ENCODE measurements at regions not wholly inside any gene's neighbourhood (a gene's known extent, or its start where the extent isn't known, plus 50 kb on each side); places are given as distances from the start of the nearest gene placed in this dataset.

DNA sequence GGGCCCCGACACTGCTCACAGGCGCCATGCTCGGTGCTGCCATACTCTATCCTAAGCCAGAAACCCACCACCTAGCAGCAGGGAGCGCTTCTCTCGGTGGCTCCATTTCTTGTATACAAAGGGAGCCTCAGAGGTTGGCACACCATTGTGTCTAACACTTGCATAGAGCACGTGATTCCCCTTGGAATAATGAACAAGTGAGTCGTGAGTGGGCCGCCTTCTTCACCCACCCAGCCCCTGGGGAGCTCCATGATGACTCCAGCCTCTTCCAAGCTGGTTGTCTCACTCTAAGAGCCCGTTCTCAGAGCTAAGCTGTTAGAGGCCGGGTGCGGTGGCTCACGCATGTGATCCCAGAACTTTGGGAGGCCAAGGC is 82.3 kb upstream of the ZNF469 start:
- Histone ChIP-seq H3K27me3 (no peaks in the 10 kb centered on the region), H3K36me3 (replicated peaks in 1 of 2) (no peaks in the 10 kb centered on the region), H3K4me3 (no peak overlapping the region), H3K9me3 (replicated peaks in 1 of 3) (no peaks in the 10 kb centered on the region), H3K4me1 (replicated peaks in 1 of 2) (peaks cover 0 to 17% of the 10 kb centered on the region in 2 donors), H3K27ac (no peak overlapping the region)
- WGBS, 4 donors = 84 to 93% (median 89%) methylated on average over 12 of the region's 12 CpGs
- no peak for DNase-seq
- TF ChIP-seq POLR2A (IDR thresholded peaks at IDR 0.05) = no peak
- TF ChIP-seq, protein P1, sequence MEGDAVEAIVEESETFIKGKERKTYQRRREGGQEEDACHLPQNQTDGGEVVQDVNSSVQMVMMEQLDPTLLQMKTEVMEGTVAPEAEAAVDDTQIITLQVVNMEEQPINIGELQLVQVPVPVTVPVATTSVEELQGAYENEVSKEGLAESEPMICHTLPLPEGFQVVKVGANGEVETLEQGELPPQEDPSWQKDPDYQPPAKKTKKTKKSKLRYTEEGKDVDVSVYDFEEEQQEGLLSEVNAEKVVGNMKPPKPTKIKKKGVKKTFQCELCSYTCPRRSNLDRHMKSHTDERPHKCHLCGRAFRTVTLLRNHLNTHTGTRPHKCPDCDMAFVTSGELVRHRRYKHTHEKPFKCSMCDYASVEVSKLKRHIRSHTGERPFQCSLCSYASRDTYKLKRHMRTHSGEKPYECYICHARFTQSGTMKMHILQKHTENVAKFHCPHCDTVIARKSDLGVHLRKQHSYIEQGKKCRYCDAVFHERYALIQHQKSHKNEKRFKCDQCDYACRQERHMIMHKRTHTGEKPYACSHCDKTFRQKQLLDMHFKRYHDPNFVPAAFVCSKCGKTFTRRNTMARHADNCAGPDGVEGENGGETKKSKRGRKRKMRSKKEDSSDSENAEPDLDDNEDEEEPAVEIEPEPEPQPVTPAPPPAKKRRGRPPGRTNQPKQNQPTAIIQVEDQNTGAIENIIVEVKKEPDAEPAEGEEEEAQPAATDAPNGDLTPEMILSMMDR (IDR thresholded peaks at IDR 0.05) = no peak
- intact Hi-C loops (cut with DNase I) = no loop called here

DNA sequence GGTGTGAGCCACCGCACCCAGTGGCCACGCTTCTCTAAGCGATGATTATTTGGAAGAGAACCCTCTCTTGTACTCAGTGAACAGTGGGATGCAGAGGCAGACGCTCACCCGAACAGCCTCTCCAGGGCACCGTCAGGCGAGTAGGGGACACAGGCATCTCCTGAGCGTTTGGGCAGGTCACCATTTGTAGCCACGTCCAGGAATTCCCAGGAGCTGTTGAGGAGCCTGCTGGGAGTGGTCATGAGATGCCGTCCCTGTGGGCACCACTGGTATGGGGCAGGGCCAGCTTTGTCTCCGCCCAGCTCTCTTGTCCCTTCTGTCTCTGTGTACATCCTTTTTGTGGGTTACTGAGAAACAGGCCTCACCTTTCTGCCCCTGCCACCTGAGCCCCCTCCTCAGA is 81.3 kb upstream of the ZNF469 start:
- TF ChIP-seq, protein P1 (IDR thresholded peaks at IDR 0.05) = no peak
- no peak for TF ChIP-seq POLR2A (IDR thresholded peaks at IDR 0.05)
- Histone ChIP-seq H3K27me3 (no peaks in the 10 kb centered on the region), H3K4me1 (replicated peaks in 1 of 2) (peaks cover 4 to 13% of the 10 kb centered on the region in 2 donors), H3K4me3 (no peak overlapping the region), H3K27ac (no peak overlapping the region), H3K36me3 (replicated peaks in 1 of 2) (no peaks in the 10 kb centered on the region), H3K9me3 (replicated peaks in 1 of 3) (no peaks in the 10 kb centered on the region)
- intact Hi-C loops (cut with DNase I) = no loop called here
- no peak for DNase-seq
- 91 to 95% (median 92%) methylated on average over 7 to 11 of the region's 11 CpGs for WGBS, 4 donors

DNA sequence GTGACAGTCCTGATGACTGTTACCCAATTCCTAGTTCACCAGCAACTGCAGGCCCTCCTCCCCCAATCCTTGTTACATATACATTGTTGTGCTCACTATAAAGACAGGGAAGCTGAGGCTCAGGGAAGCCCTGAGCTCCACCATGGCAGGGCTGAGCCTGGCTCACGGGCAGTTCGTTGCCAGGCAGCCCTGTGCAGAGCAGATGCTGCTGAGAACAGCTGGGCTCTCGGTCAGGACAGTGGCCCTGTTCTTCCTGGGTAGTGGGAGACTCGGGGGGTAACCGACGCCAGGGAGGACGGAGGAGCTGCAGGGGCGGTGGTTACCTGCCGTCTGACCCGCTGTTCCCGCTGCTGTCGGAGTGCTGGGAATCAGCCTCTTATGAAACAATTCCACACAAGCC is 80.9 kb upstream of the ZNF469 start:
- Histone ChIP-seq H3K27me3 (no peaks in the 10 kb centered on the region), H3K9me3 (replicated peaks in 1 of 3) (no peaks in the 10 kb centered on the region), H3K4me3 (no peak overlapping the region), H3K4me1 (replicated peaks in 1 of 2) (peaks cover 9 to 18% of the 10 kb centered on the region in 2 donors), H3K27ac (no peak overlapping the region), H3K36me3 (replicated peaks in 1 of 2) (no peaks in the 10 kb centered on the region)
- DNase-seq = no peak
- intact Hi-C loops (cut with DNase I) = no loop called here
- no peak for TF ChIP-seq POLR2A (IDR thresholded peaks at IDR 0.05)
- WGBS, 4 donors = 79 to 93% (median 84%) methylated on average over 12 of the region's 12 CpGs

DNA sequence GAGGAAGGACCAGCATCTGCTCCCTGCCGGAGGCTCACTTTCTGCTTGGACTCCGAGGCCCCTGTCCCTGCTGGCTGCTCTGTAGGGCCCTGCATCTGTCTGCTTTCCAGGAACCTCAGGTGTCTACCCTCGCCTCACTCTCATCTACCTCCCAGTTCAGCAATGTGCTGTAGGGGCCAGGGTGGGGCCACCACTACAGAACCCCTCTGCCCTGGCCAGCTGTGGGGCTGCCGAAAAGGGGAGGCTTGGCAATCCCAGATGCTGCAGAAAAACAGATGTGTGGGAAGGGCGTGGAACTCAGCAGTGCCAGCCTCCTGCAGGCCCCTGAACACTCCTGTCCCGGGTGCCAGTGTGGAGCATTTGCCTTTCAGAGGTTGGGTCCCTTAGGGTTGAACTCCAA is 80.1 kb upstream of the ZNF469 start:
- H3K36me3 ChIP-seq (replicated peaks in 1 of 2) = no peaks in the 10 kb centered on the region
- H3K27me3 ChIP-seq = no peaks in the 10 kb centered on the region
- TF ChIP-seq, protein P1 (IDR thresholded peaks at IDR 0.05) = no peak
- TF ChIP-seq POLR2A (IDR thresholded peaks at IDR 0.05) = no peak
- WGBS, 4 donors = 84 to 96% (median 91%) methylated on average over 5 to 6 of the region's 6 CpGs
- H3K9me3 ChIP-seq (replicated peaks in 1 of 3) = no peaks in the 10 kb centered on the region
- no peak overlapping the region for H3K27ac ChIP-seq
- H3K4me3 ChIP-seq = no peak overlapping the region
- intact Hi-C loops (cut with DNase I) = no loop called here
- H3K4me1 ChIP-seq (replicated peaks in 1 of 2) = peaks cover 14 to 26% of the 10 kb centered on the region in 2 donors
- DNase-seq = no peak

DNA sequence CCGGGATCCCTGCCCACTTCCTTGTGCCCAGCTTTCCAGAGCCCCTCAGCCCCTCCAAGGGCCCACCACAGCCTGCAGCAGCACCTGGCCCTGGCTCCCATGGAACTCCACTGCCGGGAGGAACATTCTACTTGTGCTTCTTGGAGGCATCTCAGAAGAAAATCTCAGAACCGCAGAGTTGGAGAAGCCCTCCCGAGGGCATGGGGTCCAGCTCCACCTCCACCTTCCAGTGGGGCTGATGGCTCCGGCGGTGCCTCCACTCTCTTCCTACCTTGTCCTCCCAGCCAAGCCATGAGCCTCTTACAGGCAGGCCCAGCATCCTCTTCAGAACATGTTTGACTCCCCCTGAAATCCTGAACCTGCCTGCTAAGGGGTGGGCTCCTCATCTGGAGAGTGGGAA is 79.4 kb upstream of the ZNF469 start:
- H3K27ac ChIP-seq = no peak overlapping the region
- intact Hi-C loops (cut with DNase I) = no loop called here
- H3K27me3 ChIP-seq = no peaks in the 10 kb centered on the region
- H3K36me3 ChIP-seq (replicated peaks in 1 of 2) = no peaks in the 10 kb centered on the region
- no peaks in the 10 kb centered on the region for H3K9me3 ChIP-seq (replicated peaks in 1 of 3)
- DNase-seq = no peak
- WGBS, 4 donors = 79 to 90% (median 83%) methylated on average over 2 to 6 of the region's 6 CpGs
- TF ChIP-seq POLR2A (IDR thresholded peaks at IDR 0.05) = no peak
- peaks cover 14 to 27% of the 10 kb centered on the region in 2 donors for H3K4me1 ChIP-seq (replicated peaks in 1 of 2)
- no peak overlapping the region for H3K4me3 ChIP-seq

Data from adrenal gland (tissue), 9 donors.